HG03060 (cell line): ENCODE measurements at regions not wholly inside any gene's neighbourhood (a gene's known extent, or its start where the extent isn't known, plus 50 kb on each side); places are given as distances from the start of the nearest gene placed in this dataset.

ENCODE experiments used
- ATAC-seq: cut with Tn5 transposase; IDR thresholded peaks from one replicate; pipeline ENCODE4 v1.9.1; 2021; ENCODE audit warnings: low read depth, moderate number of reproducible peaks; ENCODE audit not compliant: unreplicated experiment

DNA sequence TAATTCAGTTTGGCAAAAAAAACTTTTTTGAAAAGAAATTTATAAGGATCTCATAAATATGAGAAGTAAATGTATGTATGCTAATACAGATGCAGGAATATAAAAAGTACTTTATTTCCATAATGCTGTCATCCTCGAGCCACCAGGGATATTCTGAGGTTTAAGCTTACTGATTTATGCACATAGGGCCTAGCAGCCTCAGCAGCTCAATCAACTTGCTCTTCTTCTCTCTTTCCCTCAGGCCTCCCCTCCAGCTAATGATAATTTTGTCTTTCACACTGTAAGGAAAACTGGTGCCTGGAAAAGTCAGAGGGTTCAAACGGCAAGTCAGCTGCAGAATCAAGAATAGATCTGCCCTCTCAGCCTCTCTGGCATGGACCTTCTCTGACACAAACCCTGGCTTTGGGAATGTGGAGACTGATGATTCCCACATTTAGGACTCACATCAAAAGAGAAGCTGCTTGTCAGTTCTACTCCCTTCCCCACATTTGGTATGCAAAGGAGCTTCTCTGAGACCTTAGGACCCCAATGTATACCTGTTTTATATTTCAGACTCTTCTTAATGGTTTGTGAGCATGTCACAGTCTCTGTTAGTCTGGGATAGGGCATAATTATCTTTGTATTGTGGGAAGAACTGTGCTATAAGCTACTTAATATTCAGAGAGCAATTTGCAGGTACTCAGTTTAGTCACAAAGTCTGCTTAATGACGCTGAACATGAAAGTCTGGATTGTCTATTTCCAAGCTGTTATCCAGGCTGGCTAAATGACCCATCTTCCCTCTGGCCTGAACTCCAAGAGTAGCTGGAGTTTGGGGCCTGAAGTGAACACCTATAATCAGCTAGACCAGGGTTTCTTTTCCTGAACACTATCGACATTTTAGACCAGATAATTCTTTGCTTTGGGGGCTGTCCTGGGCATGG is 52.1 kb upstream of the DIPK1A start:
- no peak for ATAC-seq

DNA sequence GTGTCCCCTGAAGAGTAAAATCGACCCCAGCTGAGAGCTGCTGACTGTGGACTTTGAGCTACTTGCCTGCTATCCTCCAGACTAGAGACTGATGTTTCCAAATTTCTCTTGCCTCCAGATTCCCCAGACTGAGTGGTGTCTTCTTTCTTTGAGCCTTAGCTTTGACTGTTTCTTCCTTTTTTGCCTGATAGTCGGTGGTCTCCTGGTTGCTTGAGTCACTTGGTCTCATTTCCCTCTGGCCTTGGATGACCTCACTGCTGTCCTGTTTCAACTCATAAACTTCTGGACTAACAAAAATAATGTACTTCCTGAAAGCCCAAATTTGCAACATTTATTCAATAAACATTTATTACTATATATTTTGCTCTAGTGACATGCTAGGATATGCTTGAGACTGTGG is 52.9 kb upstream of the DIPK1A start:
- ATAC-seq = no peak

DNA sequence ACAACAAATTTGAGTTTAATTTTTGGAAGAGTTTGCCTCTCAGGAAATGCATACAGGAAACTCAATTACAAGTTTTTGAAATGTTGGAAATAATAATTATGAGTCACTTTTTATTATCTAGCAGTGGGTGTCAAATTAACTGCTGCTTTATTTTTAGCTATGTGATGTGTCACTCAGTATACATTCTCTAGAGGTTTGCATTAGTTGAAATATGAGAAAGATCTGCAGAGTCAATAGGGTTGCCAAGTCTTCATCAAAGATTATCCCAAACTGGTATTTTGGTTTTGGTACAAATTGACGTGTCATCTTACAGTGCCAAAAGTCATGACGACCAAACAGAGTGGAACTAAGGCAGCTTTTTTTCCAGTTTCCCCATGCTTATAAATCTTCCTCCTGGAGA is 54.3 kb upstream of the DIPK1A start:
- no peak for ATAC-seq

DNA sequence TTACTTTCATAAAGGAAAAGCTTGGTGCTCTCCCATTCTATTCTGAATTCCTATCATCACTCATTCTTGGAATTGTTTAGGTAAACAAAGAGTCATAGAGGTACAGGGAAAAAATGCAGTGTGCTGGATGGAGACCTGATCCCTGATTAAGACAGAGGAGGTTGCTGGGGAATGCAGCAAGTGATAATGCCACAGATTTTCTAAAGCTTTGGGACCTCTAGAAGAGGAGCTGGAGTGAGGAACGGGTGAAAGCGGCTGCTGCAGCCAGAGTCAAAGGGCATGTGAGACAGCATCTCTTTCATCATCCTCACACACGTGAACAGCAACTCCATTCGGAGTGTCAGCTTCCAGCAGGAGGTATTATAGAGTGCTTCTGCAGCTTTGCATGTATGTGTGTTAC is 54.9 kb upstream of the DIPK1A start:
- ATAC-seq = no peak

GRCh38 chr1:93021539-93022134 is 57.4 kb upstream of the MTF2 start:
- peak; percentile 57 for ATAC-seq

DNA sequence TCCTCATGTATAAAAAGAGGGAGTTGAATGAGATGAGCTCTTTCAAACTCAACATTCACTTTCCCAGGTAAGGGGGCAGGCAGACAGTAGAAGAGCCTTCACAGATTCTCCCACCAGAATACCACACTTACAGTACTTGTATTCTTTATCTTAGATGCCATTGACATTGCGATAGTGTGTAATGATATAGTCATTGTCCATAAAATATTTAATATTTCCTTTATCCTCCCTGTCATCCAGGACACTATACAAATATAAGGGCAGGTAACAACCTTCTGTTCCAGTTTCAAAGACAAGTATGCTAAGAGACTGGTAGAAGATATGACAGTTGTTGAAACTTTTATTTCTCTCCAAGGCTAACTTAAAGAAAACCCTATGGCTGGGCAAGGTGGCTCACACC is 56.5 kb upstream of the MTF2 start:
- no peak for ATAC-seq

DNA sequence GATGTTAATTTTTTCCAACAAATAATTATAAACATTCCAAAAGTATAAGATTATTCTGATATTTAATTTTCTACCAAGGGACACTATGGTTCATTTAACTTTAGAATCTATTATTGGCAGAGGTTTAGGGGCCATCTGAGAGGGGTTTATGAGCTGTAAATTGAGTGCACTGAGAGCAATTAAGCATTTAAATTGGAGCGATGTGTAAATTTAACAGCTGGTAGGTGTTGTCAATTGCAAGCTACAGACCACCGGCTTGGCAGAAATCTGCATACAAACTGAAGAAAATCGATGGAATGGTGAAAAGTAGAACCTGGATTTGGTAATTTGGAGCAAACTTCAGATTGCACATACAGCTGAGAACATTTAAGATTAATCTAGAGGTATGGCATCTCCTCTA is 55.8 kb upstream of the MTF2 start:
- ATAC-seq = no peak

- ATAC-seq = no peak
These were observed 53.5 kb upstream of the MTF2 start for GRCh38 chr1:93025572-93025971.

- ATAC-seq = no peak
These were observed 50.5 kb upstream of the MTF2 start for GRCh38 chr1:93028542-93028941.
